HL-60/S4 treated with phorbol 12-myristate 13-acetate at 8.2 ng/mL for 4 days and 3 days (cell line): ENCODE measurements at regions not wholly inside any gene's neighbourhood (a gene's known extent, or its start where the extent isn't known, plus 50 kb on each side); places are given as distances from the start of the nearest gene placed in this dataset.

ENCODE experiments used
- in situ Hi-C: fragments of 300-500 bp; cut with MboI; formaldehyde crosslinking; loops from 2 replicates; pipeline ENCODE4 v1.15.0; 2022; ENCODE audit warnings: low sequenced_read_pairs

DNA sequence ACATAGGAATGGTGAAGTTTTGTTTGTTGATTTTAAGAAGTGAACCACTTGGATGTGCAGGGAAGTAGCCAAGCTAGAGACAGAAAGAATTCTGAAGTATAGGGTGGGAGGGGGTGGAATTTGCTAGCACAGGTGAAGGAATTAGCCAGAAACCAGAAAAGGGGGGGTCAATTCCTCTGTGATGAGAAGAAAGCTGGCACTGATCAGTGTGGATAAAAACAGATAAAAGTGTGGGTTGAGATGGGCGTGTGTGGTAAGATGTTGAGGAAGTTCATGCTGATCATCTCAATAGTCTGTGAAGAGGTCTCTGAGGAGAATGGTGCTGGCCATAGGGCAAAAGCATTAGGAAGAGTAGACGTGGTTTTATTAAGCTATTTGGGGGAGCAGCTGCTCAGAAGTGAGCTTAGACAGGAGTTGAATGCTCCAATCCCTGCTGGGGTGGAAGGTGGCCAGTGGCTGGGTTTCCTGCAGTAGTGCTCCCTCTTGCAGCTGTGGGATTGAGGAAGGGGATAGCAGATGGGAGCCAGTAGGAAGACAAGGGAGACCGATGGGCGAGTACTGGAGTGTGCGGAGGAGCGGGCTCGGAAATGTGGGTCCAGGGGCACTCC is 88.7 kb upstream of the ELL2 start:
- in situ Hi-C loops: no loop called here

DNA sequence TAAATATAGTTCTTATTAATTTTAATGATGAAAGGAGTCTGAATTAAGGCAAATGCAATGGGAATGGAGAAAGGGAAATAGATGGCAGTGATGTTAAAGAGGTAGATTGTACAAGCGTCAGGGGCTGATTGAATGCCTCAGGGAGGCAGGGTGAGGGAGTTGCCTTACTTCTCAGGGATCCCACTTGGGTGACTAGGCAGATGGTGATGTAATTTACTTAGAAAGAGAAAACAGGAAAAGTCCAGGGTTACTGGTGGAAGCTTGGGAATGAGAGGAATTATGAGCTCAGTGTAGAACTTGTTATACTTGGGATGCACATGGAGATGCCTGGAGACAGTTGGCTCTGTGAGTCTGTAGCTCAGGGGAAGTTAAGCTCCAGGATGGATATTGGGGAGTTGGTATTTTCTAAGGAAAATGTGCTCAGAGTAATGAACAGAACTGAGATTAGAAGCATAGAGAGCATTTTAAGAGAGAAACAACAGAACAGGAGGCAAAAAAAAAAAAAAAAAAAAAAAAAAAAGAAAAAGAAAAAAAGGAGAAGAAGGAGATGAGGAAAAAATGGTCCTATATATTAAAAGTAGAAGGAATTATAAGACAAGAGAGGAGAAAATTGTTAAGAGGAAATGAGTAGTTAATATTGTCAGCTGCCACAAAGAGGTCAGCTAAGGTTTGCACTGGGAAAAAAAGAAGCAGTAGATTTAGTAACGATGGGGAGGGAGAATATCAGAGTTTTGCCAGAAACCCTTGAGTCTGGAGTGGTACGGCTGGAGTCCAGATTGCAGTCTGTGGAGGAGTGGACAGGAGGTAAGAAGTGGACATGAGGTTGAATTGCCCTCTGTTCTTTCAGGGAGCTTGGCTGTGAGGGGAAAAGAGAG is 88.0 kb upstream of the ELL2 start:
- in situ Hi-C loops: no loop called here

- in situ Hi-C loops: no loop called here
Observed at GRCh38 chr5:96048763-96049162, 87.1 kb upstream of the ELL2 start.

DNA sequence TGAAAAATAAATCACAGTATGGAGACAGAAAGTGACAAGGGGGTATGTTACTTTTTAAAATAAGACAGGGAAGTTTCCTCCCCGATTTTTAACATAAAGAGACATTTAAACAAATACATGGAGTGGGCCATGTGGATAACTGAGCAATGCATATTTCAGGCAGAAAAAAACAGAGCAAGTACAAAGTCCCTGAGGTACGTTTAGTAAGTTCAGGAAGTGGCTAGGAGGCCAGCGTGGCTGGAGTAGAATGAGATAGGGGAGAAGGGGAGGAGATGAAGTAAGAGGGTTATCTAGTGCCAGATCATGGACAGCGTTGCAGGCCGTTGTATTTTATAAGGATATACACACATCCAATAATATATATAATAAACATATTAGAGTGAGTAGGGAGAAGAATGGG is 84.2 kb upstream of the ELL2 start:
- in situ Hi-C loops: no loop called here

DNA sequence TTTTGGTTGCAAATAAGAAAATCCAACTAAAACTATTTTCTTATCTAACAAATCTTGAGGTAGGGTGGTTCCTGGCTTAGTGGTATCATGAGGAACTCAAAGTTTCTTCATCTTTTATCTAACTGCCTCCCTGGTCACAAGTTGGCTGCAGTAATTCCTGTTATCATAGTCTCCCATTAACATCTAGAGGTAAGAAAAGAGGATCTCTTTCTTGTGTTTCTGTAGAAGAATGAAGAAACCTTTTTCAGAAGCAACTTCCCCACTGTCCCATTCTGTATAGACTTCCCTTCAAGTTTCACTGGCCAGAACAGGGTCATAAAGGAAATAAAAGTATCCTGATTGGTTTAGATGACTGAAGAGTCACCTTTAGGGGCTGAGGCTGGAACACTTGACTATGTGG is 81.8 kb upstream of the ELL2 start:
- in situ Hi-C loops: no loop called here

- in situ Hi-C loops: no loop called here
Observed at GRCh38 chr5:96037128-96037527, 75.5 kb upstream of the ELL2 start.

GRCh38 chr5:96036301-96036700 is 74.7 kb upstream of the ELL2 start:
- in situ Hi-C loops: no loop called here

- in situ Hi-C loops: no loop called here
Observed at GRCh38 chr5:96035796-96036195, 74.1 kb upstream of the ELL2 start.

DNA sequence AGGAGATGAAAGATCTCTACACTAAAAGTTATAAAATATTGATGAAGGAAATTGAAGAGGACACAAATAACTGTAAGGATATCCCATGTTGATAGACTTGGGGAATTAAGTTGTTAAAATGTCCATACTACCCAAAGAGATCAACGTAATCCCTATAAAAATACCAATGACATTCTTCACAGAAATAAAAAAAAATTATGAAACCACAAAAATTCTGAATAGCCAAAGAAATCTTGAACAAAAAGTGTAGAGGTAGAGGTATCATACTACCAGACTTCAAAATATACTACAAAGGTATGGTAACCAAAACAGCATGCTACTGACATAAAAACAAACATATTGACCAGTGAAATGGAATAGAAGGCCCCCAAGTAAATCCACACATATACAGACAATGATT is 71.5 kb upstream of the ELL2 start:
- in situ Hi-C loops: no loop called here

DNA sequence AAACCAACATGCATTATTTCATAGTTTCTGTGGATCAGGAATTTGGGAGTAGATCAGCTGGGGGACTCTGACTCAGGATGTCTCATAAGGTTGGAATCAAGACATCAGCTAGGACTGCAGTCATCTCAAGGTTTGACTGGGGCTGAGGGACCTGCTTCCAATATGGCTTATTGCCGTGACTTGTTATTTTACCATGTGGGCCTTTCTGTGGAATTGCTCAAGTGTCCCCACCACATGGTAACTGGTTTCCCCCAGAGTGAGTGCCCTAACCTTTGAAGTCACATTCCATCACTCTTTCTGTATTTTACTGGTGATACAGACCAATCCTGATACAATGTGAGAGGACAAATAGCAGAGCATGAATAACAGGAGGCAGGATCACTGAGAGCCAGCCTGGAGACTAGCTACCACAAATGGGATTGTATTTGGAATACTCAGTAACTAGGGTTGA is 70.2 kb upstream of the ELL2 start:
- in situ Hi-C loops: no loop called here

- in situ Hi-C loops: no loop called here
Observed at GRCh38 chr5:96031180-96031579, 69.5 kb upstream of the ELL2 start.

GRCh38 chr5:96026406-96027041 is 64.9 kb upstream of the ELL2 start:
- in situ Hi-C loops: no loop called here

- in situ Hi-C loops: no loop called here
Observed at GRCh38 chr5:96024683-96025475, 63.2 kb upstream of the ELL2 start.

- in situ Hi-C loops: no loop called here
Observed at GRCh38 chr5:96023518-96023917, 61.9 kb upstream of the ELL2 start.

- in situ Hi-C loops: no loop called here
Observed at GRCh38 chr5:96022971-96023370, 61.3 kb upstream of the ELL2 start.

DNA sequence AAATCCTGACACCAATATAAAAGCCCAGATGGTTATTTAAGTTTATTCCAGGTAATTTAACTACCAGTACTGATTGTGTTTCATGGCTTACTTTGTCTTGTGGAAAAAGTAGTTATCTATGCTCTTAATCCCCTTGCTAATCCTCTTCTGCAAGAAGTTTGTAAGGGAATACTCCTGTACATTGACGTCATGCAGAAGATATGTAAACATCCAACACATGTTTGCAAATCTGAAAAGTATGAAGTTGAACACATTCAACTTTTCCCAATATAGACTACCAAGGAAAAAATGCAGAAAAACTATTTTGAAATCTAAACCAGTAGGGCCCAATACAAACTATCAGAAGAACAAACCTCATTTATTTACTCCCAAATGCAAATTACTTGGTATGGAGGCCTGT is 56.3 kb upstream of the ELL2 start:
- in situ Hi-C loops: no loop called here

GRCh38 chr5:96016216-96016615 is 54.6 kb upstream of the ELL2 start:
- in situ Hi-C loops: no loop called here

DNA sequence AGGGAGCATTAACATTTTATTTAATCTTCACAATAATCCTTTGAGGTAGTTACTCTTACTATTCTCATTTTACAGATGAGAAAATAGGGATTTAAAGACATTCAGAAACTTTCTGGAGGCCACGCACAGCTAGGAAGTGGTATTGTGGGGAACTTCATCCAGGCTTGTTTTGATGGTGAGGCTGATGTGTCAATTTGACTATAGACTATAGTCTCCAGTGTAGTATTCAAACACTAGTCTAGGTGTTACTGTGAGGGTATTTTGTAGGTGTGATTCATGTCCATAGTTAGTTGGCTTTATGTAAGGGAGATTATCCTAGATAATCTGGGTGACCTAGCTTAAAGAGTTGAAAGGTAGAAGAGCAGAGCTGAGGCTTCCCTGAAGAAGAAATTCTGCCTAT is 54.1 kb upstream of the ELL2 start:
- in situ Hi-C loops: no loop called here

DNA sequence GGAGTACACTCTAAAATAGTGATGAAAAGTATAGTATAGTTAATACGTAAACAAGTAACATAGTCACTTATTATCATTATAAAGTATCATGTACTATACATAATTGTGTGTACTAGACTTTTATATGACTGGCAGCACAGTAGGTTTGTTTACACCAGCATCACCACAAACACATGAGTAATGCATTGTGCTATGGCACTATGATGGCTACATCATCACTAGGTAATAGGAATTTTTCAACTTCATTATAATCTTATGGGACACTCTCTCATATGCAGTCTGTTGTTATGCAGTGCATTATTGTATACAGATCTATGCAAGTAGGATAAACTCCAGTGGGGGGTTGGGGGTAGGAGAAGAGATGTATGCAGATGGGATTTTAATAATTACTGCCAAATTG is 52.7 kb upstream of the ELL2 start:
- in situ Hi-C loops: no loop called here

DNA sequence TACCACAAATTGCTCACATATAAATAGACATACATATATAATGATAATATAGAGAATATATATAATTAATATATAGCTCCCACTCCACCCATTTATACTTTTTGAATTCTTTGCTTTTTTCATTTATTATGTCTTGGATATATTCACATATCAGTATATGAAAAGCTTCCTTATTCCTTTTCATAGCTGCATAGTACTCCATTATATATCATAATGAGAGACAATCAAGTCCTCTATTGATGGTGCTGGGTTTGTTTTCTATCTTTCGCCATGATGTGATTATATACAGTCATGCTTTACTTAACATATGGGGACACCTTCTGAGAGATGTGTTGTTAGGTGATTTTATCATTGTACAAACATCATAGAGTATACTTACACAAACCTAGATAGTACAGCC is 51.6 kb upstream of the ELL2 start:
- in situ Hi-C loops: no loop called here

DNA sequence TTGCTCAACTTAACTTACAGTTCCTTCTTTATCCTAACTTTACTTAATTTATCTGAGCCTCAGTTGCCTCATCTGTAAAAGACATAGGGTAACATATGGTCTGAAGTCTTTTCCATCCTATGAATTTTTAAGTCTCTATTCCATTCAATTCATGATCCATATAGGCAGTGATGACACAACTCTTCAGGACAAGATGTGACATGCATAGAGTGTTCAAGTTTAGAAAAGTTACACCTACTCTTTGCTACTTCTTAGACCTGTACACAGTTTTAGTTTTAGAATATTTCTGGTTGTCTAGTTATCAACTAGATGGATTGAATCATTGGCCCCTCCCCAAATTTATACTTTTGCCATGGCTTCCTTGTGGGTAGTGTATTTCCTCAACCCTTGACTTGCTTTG is 50.7 kb upstream of the ELL2 start:
- in situ Hi-C loops: no loop called here
